GM18508 (cell line): ENCODE measurements at regions not wholly inside any gene's neighbourhood (a gene's known extent, or its start where the extent isn't known, plus 50 kb on each side); places are given as distances from the start of the nearest gene placed in this dataset.
"Not testable (repeated sequence)": the region's sequence is repeated elsewhere in the genome, so short reads cannot be mapped to it uniquely, and the experiment has no call there.

Experiments
- ATAC-seq: cut with Tn5 transposase; IDR thresholded peaks from one replicate; pipeline ENCODE4 v1.9.1; 2021; ENCODE audit warnings: moderate number of reproducible peaks; ENCODE audit not compliant: insufficient read depth, unreplicated experiment

DNA sequence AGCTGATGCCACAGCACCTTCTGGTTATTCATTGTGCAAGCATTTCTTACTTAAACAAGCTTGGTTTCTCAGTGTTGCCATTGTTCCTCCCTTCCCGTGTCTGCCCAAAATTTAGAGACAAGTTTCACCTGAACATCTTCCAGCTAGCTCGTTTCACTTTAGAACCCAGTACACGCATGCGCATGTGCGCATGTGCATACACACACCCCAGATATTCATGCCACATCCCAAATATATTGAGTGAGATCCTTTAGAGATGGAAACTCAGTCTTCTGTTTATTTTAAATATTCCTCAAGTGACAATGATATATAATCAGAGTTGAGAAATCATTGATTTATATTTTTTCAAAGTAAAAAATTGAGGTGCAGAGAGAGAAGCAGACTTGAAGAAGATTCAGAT lies 147.6 kb downstream of the PLK2 start:
- ATAC-seq = no peak

DNA sequence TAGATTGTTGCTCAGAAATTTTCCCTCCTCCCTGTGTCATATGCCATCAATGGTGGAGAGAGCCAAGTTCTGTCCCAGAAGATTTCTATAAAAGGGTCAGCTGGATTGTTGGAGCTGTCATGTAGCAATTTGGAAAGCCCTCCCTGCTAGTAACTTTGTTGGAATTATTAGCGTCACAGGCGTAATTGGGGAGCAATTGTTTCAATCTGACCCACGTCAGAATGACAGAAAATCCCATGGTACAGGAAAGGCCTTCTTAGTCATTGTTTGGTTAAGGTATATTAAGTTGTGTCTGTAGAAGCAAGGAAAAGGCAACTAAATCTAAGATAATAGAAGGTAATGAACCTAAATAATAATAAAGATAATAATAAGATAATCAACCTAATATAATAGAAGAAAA lies 148.4 kb downstream of the PLK2 start:
- ATAC-seq = no peak

DNA sequence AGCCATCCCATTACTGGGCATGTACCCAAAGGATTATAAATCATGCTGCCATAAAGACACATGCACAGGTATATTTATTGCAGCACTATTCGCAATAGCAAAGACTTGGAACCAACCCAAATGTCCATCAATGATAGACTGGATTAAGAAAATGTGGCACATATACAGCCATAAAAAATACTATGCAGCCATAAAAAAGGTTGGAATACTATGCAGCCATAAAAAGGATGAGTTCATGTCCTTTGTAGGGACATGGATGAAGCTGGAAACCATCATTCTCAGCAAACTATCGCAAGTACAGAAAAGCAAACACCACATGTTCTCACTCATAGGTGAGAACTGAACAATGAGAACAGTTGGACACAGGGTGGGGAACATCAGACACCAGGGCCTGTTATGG lies 151.5 kb downstream of the PLK2 start:
- not testable (repeated sequence) for ATAC-seq

- no peak for ATAC-seq
These were observed 159.5 kb downstream of the PLK2 start for GRCh38 chr5:58300346-58300895.

- no peak for ATAC-seq
These were observed 160.6 kb downstream of the PLK2 start for GRCh38 chr5:58299256-58299655.

GRCh38 chr5:58294598-58295305 lies 165.1 kb downstream of the PLK2 start:
- ATAC-seq = no peak

DNA sequence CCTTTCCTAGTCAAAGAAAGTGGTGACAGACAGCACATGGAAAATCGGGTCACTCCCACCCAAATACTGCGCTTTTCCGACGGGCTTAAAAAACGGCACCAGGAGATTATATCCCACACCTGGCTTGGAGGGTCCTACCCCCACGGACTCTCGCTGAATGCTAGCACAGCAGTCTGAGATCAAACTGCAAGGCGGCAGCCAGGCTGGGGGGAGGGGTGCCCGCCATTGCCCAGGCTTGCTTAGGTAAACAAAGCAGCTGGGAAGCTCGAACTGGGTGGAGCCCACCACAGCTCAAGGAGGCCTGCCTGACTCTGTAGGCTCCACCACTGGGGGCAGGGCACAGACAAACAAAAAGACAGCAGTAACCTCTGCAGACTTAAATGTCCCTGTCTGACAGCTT lies 171.6 kb downstream of the PLK2 start:
- ATAC-seq = not testable (repeated sequence)

DNA sequence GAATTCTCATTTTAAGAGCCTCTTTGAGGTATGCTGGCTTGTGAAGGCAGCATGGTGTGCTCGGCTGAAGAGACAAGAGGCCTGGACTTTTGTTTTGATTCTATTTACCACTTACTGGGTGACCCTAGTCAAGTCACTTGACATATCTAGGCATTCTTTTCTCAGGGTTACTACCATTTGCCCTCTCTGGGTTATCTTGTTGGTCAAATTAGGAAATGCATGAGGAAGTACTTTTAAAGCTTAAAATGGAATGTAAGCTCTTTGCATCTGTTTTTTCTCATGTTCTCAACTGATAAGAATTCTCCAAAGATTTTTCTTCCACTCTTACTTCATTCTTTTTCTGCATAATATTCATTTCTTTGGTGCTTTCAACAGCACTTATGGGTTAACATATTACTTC lies 173.1 kb downstream of the PLK2 start:
- ATAC-seq = no peak

DNA sequence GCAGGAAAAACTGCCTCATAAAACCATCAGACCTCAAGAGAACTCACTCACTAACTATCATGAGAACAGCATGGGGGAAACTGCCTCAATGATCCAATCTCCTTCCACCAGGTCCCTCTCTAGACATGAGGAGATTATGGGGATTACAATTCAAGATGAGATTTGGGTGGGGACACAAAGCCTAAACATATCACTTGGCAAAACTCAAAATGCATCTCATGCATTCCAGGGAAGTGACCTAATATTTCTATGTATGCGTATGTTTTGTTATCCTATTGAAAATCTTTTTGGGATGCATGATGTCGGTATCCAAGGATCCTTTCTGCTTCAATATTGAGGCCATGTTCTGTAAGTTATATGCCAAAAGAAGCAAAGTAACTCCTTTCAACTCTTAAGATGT lies 174.0 kb downstream of the PLK2 start:
- no peak for ATAC-seq

DNA sequence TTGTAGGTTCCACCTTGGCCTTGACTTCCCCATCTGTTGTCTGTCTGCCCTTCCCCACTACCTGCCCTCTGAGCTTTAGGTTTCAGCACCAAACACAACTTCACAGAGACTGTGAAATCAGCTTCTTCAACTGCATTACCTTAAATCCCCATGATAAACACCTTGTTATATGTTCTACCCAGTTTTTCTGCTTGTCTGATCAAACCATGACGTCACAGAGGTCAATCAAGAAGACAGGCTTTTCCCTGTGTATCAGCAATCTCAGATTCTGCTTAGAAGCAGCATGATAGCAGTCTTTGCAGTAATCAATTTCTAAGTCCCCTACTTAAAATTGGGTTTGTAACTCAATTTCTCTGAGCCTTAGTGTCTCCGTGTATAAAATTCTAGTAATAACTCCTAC lies 175.0 kb downstream of the PLK2 start:
- no peak for ATAC-seq

- ATAC-seq = no peak
These were observed 178.7 kb downstream of the PLK2 start for GRCh38 chr5:58281189-58281588.

DNA sequence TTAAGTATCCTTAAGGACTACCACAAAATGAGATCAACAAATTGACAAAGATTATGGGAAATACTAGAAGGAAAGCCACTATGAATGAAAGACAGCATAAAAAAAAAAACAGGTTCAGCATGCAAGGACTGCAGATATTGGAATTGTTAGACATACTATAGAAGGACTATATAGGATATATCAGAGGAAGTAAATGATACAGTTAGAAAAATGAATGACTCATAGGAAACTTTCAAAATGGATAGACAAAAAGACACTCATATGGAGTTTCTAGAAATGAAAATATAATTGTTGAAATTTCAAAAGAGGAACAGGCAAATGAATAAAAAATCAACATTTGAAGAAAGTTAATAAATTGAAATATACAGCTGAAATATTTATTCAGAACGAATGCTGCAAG lies 180.6 kb downstream of the PLK2 start:
- ATAC-seq = no peak

- ATAC-seq = no peak
These were observed 183.5 kb downstream of the PLK2 start for GRCh38 chr5:58276431-58276830.

- ATAC-seq = no peak
These were observed 184.4 kb downstream of the PLK2 start for GRCh38 chr5:58275516-58275915.

DNA sequence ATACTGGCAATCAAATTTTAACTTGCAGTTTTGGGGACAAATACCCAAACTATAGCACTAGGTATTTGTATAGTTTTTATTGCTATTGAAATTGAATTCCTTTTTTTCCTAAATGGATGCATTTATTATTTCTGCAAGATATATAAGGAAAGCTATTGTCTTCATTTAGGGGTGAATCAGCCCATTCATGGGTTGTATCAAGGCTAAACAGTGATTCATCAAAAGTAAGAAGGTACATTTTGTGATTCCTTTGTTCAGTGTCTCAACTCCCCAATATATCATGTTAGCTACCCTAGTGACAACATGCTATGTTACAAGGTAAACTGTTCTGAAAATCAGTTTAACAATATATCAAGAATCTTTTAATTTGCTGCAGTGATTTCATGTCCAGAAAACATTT lies 185.7 kb downstream of the PLK2 start:
- ATAC-seq = no peak

DNA sequence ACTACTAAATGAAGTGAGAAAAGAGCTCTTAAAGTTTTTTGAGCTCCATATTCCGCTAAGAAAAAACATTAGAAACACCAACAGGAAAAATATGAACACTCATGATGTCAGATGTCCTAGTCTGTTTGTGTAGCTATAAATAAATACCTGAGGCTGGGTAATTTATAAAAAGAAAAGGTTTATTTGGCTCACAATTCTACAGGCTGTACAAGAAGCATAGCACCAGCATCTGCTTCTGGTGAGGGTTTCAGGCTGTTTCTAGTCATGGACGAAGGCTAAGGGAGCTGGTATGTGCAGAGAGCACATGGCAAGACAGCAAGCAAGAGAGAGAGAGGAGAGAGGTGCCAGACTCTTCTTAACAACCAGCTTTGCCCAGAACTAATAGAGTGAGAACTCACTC lies 186.2 kb downstream of the PLK2 start:
- no peak for ATAC-seq

DNA sequence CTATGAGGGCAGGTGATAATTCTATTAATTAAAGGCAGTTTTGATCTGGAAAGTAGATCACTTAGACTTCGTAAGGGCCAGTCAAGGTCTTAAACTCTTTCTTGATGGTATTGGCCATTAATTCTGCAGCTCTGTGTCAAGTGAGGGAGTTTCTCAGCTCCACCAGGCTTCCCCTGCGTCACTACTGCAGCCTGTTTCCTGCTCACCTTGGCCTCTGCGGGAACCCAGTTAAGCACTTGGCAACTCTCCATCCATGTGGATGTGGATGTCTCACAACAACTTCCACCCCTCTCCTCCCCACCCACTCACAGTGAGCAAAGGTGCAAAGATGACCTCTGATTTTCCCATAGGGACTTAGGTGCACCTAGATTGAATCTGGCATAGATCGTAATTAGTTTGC lies 191.6 kb downstream of the PLK2 start:
- ATAC-seq = no peak

DNA sequence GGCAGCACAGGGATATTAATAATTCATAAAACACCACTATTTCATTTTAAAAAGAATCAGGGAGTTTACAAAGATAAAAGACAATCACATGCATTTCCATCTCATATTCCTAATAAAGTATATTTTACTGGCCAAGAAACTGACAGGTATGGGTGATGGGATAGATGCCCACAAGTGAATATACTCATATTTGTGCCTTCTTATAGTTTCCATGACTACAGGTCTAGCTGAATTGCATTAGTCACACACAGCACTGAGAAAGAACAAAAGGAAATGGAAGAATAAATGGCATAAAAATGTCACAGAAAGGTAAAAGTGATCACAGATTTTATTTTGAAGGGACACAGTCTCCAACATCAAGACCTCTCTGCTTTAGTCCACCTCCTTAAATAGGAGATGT lies 193.5 kb downstream of the PLK2 start:
- no peak for ATAC-seq

DNA sequence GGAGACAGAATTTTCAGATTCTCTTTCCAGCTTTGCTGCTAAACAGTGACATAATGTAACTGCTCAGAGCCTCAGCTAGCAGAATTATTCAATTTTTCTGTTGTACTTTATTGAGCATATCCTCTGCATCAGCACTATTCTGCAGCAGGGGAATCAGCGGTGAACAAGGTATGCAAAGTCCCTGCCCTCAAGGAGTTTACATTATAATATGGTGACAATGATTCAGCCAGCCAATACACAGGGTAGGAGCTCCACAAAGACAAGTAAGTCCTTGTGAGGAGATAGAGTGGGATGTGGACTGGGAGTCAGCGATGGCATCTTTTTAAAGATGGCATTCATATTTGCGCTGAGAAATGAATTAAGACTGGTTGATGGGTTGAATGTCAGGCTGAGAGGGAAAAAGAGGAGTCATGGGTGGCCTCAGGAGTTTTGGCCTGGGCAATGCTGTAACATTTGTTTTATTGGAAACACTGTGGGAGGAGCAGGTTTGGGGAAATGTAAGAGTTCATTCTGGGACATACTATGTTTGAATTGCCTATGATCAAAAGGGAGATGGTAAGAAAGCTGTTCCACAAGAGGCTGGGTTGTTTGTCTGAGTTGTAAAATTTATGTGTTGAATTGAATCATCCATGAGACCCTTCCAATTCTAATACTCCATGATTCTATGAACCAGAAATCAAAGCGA lies 194.5 kb downstream of the PLK2 start:
- no peak for ATAC-seq

GRCh38 chr5:58264276-58264675 lies 195.6 kb downstream of the PLK2 start:
- no peak for ATAC-seq

- ATAC-seq = no peak
These were observed 196.6 kb downstream of the PLK2 start for GRCh38 chr5:58263296-58263695.

DNA sequence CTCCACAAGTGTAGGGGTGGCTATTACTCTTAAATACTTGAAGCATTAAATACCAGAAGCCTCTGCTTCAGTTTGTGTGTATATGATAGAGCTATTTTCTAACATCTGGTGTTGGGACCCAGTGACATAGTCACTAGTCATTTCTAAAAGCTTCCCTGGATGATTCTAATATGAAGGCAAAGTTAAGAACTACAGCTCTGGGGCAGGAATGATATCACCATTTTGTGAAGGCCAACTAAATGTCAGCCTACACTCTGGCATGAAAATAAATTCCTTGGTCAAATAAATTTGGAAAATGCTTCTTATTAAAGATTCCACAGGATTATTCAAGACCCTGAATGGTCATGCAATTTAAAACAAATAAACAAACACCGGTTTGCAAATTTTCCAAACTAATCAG lies 197.7 kb downstream of the PLK2 start:
- ATAC-seq = no peak
